Pancreas (tissue), 10 donors: ENCODE measurements at regions not wholly inside any gene's neighbourhood (a gene's known extent, or its start where the extent isn't known, plus 50 kb on each side); places are given as distances from the start of the nearest gene placed in this dataset.

Experiments used
- ATAC-seq, 4 donors: fragments of 200-7000 bp; cut with Tn5 transposase; one replicate each; pipeline versions ENCODE4 v1.8.0 to v1.9.1; 2020; ENCODE audit warnings: mild to moderate bottlenecking in 4 of 4, moderate library complexity in 4 of 4
- DNase-seq, 6 donors: peaks; one replicate each; pipeline ENCODE4 v3.0.0-alpha.2; 2020
- FAIRE-seq: peaks from 2 replicates; lab custom pipeline; 2012; peaks lifted over from hg19 to GRCh38; lab: Jason Lieb, UNC
- H3K27ac ChIP-seq, 4 donors: fragments of 200-600 bp; sonication (generic); 1 replicate in 3 of 4; 2 replicates in 1 of 4; pipeline versions ENCODE4 v1.5.0 to v1.8.0; 2020
- H3K27me3 ChIP-seq, 4 donors: fragments of 200-600 bp; one replicate each; pipeline ENCODE4 v1.8.0; 2021
- H3K36me3 ChIP-seq, 3 donors: fragments of 200-600 bp; sonication (generic) in 1 of 3; one replicate each; pipeline versions ENCODE4 v1.5.0 to v1.8.0; 2020 to 2021
- H3K4me1 ChIP-seq, 3 donors: fragments of 200-600 bp; one replicate each; pipeline ENCODE4 v1.8.0; 2021
- H3K4me3 ChIP-seq, 4 donors: fragments of 200-600 bp; sonication (generic) in 2 of 4; one replicate each; pipeline versions ENCODE4 v1.5.0 to v1.8.0; 2020 to 2021
- H3K9me3 ChIP-seq, 4 donors: fragments of 200-600 bp; one replicate each; pipeline ENCODE4 v1.8.0; 2021
- WGBS, 2 donors: extraction: QIAGEN DNeasy Blood & Tissue Kit; methylation state at CpG; one replicate each; pipeline ENCODE4 v1.1.7; 2013; 5-methylcytosine and 5-hydroxymethylcytosine counted together
- intact Hi-C, 3 donors: fragments of 100-400 bp; cut with DNase I; formaldehyde crosslinking; loops; one replicate each; pipeline versions ENCODE4 v1.11.1 to v1.14.2; 2022
- TF ChIP-seq, protein P1 (sequence below), 4 donors: fragments of 200-600 bp; sonication (generic) in 3 of 4; IDR thresholded peaks; one replicate each; pipeline versions ENCODE4 v1.5.0 to v1.8.0; 2021; ENCODE audit warnings: antibody characterized with exemption in 4 of 4
- donor health status: healthy with polysubstance abuse.
- donor health status: DM: no; HTN: no; CAD: no; lungs with moderate emphysema.
- donor health status: DM: no; HTN: no; CAD: no.
- donor health status: control.
- donor health status: control.
- donor health status: Bipolar disorder and iron deficiency.
- donor health status: DM: yes; HTN: yes; CAD: no.
- donor health status: DM: no; HTN: no; CAD: no.
- donor health status: DM: no; HTN: no; CAD: no.
- donor health status: DM: yes; HTN: yes; CAD: no.

DNA sequence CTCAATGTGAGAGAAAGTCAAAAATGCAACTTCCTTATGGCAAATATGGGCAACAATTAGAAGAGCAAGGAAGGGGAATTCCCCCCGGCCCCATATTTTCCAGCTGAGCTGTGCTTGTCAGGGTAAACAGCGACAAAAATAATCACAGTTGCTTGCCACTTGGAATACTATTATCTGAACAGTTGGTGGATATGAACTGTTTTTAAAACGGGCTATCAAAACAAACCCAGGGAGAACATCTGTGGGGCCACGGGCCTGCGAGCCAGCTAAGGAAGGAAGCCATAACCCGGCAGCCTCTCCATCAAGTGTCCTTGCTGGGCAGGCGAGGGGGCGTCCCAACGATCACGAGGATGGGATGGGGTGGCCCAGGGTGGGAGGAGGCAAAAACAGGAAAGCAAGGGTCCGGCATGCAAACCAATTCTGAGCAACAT is 228.4 kb downstream of the ARHGAP12 start:
- Histone ChIP-seq H3K4me3 (no peak overlapping the region), H3K4me1 (no peaks in the 10 kb centered on the region), H3K27ac (peak overlapping the region in 1 of 4 donors; percentile 2), H3K9me3 (no peaks in the 10 kb centered on the region), H3K27me3 (no peaks in the 10 kb centered on the region), H3K36me3 (no peaks in the 10 kb centered on the region)
- ATAC-seq = no peak
- WGBS, 2 donors = 74 to 78% methylated on average over 11 of the region's 11 CpGs
- no peak for FAIRE-seq
- TF ChIP-seq, protein P1, sequence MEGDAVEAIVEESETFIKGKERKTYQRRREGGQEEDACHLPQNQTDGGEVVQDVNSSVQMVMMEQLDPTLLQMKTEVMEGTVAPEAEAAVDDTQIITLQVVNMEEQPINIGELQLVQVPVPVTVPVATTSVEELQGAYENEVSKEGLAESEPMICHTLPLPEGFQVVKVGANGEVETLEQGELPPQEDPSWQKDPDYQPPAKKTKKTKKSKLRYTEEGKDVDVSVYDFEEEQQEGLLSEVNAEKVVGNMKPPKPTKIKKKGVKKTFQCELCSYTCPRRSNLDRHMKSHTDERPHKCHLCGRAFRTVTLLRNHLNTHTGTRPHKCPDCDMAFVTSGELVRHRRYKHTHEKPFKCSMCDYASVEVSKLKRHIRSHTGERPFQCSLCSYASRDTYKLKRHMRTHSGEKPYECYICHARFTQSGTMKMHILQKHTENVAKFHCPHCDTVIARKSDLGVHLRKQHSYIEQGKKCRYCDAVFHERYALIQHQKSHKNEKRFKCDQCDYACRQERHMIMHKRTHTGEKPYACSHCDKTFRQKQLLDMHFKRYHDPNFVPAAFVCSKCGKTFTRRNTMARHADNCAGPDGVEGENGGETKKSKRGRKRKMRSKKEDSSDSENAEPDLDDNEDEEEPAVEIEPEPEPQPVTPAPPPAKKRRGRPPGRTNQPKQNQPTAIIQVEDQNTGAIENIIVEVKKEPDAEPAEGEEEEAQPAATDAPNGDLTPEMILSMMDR (IDR thresholded peaks at IDR 0.05) = no peak
- DNase-seq = no peak
- intact Hi-C loops = no loop called here

DNA sequence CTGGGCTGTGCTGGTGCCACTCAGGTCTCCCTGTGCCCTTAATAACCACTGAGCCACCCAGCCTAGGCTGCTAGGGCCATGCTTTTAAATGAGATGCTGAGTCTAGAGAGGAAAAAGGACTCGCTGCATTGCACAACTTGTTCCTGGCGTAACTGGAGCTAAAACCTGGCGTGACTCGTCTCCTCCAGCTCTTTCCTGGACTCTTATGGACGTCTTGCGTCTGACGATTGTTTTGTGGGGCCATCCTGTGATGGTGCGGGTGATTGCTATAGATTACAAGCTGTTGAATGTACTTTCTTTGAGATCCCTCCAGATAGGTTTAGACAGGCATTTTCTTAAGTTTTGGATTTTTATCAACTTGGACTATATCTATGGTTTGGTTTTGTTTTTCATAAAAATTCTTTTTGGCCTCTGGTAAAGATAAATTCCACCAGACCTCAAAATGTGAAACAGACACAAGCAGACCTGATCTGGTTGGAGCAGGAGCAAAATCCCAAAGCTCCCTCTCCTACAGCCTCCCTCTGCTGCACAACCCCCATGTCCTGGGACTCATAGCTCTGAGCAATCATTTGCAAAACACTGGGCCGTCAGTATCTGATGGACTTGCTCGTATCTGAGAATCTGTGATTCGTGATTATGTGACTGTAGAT is 230.3 kb downstream of the ARHGAP12 start:
- no peaks in the 10 kb centered on the region for H3K36me3 ChIP-seq
- peak overlapping the region in 2 of 4 donors; percentile 67 to 72 for H3K27ac ChIP-seq
- TF ChIP-seq, protein P1 (IDR thresholded peaks at IDR 0.05) = no peak
- no peak for DNase-seq
- no peaks in the 10 kb centered on the region for H3K4me1 ChIP-seq
- H3K4me3 ChIP-seq = no peak overlapping the region
- intact Hi-C loops = no loop called here
- WGBS, 2 donors = 73 to 78% methylated on average over 11 of the region's 11 CpGs
- peak in 3 of 4 donors; percentile 44 to 64 (median 51) for ATAC-seq
- FAIRE-seq = no peak
- H3K9me3 ChIP-seq = no peaks in the 10 kb centered on the region
- H3K27me3 ChIP-seq = no peaks in the 10 kb centered on the region

DNA sequence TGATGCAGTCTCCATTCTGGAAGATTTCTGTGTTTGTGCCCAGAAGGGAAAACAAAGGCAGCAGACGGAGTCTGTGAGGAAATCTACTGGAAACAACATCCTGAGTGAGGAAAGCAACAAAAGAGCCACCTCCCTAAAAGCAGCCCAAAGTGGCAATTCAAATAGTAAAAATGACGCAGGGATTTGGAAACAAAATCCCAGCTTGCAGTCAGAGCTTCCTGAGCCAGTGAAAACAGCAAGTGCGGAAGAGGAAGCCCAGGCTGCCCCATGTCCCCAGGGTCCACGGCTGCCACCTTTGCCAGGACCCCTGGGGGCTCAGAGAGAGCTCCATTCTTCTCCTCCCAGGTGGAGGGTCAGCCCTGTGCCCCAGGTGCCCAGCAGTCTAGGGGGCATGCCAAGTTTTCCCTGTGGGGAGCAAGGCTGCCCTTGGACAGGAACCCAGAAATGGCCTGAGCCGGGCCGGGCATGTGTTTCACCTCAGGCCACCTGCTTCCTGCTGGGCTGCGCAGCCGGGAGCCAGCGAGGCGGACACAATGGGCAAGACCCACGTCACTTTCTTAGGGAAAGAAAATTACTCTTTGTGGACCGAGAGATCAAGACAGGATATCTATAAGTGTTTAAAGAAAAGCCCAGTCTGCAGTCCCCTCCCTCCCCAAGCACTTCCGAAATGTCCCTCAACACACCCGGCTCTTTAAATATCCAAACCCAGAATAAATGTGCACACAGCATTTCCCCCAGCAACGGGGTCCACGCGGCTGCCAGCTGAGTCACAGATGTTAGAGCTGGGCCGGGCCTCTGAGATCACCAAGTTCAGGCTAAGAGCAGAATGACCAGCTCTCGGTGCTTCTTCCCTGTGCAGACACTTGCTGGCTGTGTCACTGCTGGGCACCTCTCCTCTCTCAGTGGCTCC is 231.1 kb downstream of the ARHGAP12 start:
- H3K36me3 ChIP-seq = no peaks in the 10 kb centered on the region
- 62 to 69% methylated on average over 19 of the region's 19 CpGs for whole genome bisulfite sequencing, 2 donors
- TF ChIP-seq, protein P1 (IDR thresholded peaks at IDR 0.05) = no peak
- H3K27me3 ChIP-seq = no peaks in the 10 kb centered on the region
- FAIRE-seq = no peak
- peak in 2 of 6 donors; percentile 15 to 55 for DNase-seq
- ATAC-seq = peak in 3 of 4 donors; percentile 71 to 75 (median 73)
- intact Hi-C loops = no loop called here
- H3K4me3 ChIP-seq = no peak overlapping the region
- no peaks in the 10 kb centered on the region for H3K9me3 ChIP-seq
- H3K4me1 ChIP-seq = no peaks in the 10 kb centered on the region
- H3K27ac ChIP-seq = peak overlapping the region in 2 of 4 donors; percentile 67 to 72

DNA sequence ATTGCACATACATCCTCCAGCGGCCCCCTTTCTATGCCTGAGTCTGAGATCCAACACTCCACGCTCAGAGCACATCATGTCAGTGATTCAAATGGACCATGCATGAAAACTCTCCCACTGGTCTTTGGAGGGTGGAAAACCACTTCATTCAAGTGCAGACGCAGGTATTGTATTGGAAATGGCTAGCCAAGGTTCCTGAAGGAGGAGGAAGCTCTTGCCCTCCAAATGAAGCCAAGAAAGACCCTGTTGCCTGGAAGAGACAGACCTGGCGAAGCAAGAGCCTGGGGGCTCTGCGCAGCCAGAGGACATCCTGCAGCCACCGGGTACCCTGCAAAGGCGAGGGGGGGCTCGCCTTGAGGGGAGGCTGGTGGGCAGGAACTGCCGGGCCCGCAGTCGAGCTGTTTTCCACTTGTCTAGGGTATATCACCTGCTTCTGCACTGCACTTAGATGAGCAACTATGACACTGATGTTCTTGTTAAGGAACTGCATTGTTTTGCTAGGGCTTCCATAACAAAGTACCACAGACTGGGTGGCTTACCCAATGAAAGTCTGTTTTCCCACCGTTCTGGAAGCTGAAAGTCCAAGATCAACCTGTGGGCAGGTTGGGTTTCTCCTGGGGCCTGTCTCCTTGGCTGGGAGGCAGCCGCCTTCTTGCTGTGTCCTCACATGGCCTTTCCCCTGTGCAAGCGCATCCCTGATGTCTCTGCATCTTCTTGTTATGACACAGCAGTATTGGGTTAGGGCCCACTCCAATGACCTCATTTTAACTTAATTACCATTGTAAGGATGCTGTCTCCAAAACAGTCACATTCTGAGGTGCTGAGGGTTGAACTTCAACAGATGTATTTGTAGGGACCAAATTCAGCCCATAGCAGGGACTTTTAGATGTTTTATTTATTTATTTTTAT is 233.4 kb downstream of the ARHGAP12 start:
- no peak overlapping the region for H3K4me3 ChIP-seq
- H3K27ac ChIP-seq = no peak overlapping the region
- no peak for FAIRE-seq
- 88% methylated on average over 14 of the region's 14 CpGs for WGBS, 2 donors
- no peaks in the 10 kb centered on the region for H3K4me1 ChIP-seq
- no peak for ATAC-seq
- H3K36me3 ChIP-seq = no peaks in the 10 kb centered on the region
- TF ChIP-seq, protein P1 (IDR thresholded peaks at IDR 0.05) = no peak
- H3K9me3 ChIP-seq = no peaks in the 10 kb centered on the region
- H3K27me3 ChIP-seq = no peaks in the 10 kb centered on the region
- no peak for DNase-seq
- intact Hi-C loops = no loop called here
